GM19193 (cell line): ENCODE measurements at regions not wholly inside any gene's neighbourhood (a gene's known extent, or its start where the extent isn't known, plus 50 kb on each side); places are given as distances from the start of the nearest gene placed in this dataset.

Experiments
- POLR2A ChIP-seq: IDR thresholded peaks from 4 replicates; pipeline ENCODE4 v1.6.1; 2011; ENCODE audit not compliant: insufficient read depth, insufficient read length; ENCODE audit errors: extremely low read depth

DNA sequence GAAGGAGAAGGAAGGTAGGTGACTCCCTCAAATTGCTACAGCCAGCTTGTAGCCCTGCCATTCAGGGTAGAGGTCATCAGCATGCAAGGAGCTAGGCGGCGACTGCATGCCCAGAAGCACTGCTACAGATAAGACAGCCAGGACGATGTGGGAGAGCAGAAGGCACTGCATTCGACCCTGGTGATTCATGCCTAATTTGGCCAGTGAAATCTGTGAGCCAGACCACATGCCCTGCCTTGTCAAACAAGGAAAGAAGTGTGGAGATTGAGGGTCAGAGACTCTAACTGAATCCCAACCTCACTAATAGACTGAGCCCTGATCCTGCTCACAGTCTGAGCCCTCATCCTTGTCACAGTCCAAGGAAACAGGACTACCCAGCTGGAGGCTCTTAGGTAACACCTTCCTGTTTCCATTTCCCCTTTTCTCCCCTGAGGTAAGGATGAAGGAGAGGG is 86.6 kb downstream of the LINGO1 start:
- no peak for TF ChIP-seq POLR2A

DNA sequence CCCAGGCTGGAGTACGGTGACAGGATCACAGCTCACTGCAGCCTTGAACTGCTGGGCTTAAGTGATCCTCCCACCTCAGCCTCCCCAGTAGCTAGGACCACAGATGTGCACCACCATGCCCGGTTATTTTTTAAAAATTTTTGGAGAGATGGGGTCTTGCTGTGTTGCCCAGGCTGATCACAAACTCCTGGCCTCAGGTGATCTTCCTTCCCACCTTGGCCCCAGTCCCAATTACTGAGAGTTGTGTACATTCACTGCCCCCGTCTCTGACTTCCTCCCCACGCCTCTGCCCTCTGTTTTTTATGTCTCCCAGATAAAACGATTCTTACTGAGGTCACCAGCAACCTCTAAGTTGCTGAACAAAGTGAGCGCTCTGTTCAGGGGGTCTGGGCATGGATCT is 87.7 kb downstream of the LINGO1 start:
- TF ChIP-seq POLR2A, result no peak

DNA sequence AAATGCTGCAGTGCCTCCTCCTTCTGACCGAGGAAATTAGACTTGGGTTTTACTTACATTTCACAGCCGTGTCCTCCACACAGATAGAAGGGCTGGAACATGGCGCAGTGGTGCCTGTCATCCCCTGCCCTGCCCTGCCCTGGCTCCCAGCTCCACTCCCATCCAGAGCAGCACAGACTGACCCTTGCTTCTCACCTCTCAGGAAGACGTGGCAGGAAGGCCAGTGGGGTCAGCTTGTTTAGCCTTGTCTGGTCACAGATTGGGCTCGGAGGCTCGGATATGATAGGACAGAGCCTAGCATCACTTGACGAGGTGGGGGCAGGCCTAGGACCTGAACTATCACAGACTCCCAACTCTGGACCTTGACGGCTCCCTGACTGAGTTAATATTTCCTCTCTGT is 88.5 kb downstream of the LINGO1 start:
- no peak for TF ChIP-seq POLR2A

DNA sequence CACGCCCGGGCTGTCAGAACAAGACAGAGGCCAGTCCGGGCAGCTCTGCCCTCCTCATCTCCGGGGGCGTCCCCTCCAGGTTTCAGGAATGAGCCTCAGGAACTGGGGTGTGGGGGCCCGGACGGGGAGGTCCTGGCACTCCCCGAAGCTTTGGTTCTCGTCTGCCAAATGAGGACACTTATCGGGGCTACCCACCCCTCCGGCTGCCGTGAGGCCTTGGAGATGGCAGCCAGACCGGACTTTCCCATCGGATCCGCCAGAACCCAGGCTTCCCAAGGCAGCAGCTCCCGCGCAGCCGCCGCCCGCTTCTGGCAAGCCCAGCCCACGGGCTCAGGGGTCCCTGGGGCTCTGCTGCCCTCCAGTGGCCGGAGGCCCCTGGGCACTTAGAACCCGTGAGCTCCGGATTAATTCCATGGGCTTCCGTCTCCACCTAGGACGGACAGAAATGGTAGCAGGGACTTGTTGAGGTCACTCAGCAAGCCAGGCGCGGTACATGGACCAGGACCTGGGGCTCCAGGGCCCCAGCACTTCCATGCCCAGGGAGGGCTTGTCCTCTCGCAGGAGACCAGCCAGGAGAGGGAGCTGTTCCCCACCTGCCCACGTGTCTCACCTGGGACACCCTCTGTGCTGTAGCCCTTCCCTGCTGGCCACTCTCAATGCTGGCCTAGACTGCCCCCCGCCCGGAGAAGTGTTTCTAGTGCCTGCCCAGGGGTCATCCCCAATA is 89.4 kb downstream of the LINGO1 start:
- TF ChIP-seq POLR2A, result peak; percentile 35

DNA sequence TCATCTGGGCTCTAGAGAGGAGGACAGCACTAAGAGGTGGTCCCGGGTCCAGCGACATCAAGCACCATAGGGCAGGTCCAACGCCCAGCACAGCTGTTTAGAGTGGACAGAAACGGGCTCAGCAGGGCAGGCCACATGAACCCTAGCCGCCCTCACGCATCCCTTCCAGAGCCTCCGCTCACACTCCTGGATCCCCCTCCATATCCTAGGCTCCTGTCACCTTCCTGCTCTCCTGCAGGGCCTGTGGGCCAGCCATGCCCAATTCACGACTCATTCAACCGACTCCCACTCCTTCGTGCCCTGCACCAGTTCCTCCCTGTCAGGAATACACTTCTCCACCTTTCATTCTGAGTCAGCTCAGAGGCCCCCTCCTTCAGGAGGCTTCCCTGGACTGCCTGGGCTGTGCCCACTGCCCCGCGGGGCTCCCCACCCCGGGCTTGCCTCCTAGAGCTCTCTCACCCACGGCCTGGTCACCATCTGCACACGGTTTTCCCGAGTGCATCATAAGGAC is 90.2 kb downstream of the LINGO1 start:
- TF ChIP-seq POLR2A, result no peak

DNA sequence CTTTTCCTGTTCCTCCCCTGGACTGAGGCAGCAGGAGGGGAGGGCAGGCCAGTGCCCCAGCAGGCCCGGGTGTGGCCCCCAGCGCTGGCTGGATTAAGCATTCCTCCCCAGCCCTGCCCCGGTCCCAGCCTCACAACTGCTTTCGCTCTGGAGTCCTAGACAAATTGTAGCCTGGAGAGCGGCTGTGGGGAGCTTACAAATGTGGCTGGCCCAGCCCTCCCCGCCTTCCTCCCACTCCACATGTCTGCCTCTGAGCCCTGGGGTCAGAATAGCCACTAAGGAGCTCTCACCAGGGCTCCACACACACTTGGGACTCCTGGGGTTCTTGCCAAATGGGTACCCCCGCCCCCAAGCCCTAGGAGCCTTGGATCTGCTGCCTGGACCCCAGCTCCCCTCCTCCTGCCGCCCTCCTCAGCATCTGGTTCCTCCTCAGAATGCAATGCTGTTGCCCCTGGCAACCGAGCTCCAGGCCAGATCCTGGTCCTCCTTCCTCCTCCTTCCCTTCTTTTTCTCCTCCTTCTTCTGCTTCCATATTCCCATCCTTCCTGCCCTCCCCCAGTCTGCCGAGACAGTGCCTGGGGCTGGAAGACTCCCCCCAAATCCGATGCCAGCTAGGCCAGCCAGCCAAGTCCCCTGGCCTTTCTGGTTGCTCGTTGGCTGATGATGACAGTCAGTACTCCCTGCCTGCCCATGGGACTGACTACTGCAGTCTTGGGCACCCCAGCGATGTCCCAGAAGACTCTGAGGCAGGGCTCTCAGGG is 91.1 kb downstream of the LINGO1 start:
- TF ChIP-seq POLR2A, result no peak

DNA sequence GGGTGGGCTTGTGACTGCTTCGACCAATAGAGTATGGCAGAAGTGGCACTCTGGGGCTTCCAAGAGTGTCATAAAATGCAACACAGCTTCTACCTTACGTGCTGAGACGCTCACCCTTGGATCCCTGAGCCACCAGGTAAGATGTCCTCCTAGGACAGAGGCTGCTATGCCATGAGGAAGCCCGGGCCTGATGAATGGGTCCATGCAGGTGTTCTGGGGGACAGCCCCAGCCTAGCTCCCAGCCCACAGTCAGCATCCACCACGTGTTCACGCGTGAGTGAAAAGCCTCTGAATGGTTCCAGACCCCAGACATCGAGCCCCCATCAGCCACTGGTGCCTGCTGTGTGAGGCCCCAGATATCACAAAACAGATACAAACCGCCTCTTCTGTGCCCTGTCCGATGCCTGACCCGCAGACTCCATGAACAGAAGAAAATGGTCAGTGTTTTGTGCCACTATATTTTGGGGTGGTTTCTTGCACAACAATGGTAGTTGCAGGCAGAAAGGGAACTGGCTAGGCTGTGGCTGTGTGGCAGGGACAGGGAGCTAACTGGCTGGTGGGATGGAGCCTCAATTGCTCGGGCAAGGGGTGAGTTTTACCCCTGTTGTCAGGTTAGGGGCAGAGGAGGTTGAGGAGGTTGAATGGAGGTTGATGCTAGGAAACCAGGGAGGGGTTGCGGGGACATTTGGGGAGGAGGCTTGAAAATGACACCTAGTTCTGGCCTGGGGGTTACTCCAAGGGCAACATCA is 92.2 kb downstream of the LINGO1 start:
- no peak for TF ChIP-seq POLR2A

DNA sequence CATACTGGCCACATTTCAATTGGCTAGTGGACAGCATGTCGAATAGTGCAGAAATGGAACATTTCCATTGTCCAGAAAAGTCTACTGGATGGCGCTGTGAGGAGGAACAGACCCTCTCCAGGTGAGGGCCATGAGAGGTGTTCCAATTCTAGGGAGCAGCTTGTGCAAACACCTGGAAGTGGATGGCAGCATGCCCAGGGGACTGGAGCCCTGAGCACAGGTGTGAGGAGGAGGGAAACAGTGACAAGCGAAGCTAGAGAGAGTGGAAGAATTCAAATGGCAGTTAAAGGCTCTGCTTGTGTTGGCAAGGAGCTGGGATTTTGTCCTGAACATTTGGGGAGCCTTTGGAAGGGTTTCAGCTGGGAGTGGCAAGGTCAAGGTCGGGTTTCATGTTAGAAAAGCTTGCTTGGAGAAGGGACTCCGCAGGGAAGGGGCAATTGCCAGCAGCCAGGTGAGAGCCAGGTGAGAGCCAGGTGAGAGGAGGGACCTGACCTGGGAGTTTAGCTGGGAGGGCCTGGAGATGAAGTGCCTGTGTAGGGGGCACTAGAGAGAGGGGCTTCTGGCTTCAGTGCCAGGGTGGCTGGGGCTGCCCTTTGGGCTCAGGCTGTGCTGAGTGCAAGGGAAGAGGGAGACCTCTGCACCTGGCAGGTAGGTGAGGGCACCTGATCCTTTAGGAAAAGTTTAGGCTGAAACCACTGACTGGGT is 93.8 kb downstream of the LINGO1 start:
- TF ChIP-seq POLR2A, result no peak

DNA sequence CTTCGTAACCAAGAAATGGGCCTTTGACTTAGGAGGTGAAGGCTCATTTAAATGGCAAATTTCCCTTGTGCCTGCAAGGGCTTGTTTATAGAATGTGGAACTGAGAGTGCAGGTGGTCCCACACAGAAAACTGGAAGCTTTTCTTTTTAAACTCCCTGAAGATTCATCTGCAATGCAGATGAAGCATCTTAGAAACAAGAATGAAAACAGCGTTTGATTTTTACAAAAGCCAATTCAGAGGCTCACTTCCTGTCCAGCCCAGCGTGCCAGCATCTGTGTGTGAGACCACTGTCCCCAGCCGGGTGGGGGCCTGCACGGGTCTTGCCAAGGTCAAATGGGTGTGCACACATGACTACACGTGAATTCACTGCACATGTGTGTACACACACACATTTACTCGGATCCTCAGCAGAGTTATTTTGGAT is 94.7 kb downstream of the LINGO1 start:
- TF ChIP-seq POLR2A, result no peak

DNA sequence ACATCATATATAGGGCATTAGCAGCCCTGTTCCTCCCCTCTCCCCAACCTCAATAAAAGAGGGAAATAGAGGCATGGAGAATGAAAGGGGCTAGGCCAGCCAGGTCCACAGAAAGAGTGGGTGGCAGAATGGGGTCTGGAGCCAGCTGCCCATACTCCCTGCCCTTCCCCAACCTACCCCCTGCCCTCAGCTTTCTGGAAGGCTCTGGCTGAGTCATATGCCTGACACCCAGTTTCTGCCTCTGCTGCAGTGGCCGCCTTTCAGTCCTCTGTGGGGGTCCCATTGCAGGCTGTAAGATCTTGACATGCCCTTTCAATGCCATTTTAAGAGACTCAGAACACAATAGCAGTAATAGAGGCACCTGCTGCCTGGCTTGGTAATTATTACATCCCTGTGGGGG is 95.7 kb downstream of the LINGO1 start:
- no peak for TF ChIP-seq POLR2A

DNA sequence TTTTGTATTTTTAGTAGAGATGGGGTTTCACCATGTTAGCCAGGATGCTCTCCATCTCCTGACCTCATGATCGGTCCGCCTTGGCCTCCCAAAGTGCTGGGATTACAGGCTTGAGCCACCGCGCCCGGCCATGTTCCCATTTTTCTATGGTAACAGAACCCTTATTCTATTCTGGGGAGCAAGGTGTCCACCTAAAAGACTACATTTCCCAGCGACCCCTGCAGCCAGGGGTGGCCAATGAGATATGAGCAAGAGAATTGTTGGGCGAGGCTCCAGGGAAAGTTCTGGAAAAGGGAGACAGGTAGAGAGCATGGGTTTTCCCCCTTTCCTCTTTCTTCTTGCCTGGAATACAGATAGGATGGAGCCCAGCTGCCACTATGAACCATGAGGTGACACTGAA is 96.9 kb downstream of the LINGO1 start:
- TF ChIP-seq POLR2A, result no peak
